ENCODE measurements at regions not wholly inside any gene's neighbourhood (a gene's known extent, or its start where the extent isn't known, plus 50 kb on each side); places are given as distances from the start of the nearest gene placed in this dataset.
A peak's percentile ranks its signal among the peaks of the same experiment; 100 is the strongest.
"Not testable (repeated sequence)": the region's sequence is repeated elsewhere in the genome, so short reads cannot be mapped to it uniquely, and the experiment has no call there.

DNA sequence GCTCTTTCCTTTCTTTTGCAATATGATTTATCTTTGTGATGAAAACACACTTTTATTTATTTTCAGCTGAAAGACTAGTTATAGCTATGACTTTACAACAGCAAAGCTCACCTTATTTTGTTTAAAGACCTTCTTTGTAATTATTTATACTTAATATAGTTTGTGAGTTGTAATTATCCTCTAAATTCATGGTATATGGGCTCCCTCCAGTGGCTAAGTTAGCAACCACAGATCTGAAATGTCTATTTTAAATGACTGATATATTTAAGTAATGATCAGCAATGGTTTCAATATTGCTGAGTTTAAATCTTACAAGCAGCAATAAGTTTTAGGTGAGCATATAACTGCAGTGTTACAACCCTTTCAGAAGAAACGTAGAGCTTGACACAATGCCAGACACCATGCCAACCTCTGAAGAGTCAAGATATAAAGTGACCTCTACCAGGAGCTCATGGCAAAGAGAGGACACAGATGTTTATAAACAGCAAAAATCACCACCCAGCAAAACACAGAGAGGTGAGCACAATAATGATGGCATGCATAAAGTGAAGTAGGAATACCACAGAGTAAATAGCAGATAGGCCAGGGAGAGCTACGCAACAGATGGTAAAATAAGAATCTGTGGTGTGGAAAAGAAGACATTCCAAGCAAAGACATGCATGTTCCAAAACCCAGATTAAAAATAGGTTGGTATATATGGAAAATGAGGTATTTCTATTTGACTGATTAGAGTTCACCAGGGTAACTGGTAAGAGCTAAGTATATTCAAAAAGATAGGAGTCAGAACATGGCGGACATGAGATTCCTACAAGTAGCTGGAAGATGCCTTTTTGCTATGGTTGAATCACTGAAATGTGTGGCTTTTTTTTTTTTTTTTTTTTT is 143.7 kb upstream of the ZNF385D start:
- DNase-seq (ENCODE audit: low spot score) (peak; percentile 4), FAIRE-seq (no peak)

DNA sequence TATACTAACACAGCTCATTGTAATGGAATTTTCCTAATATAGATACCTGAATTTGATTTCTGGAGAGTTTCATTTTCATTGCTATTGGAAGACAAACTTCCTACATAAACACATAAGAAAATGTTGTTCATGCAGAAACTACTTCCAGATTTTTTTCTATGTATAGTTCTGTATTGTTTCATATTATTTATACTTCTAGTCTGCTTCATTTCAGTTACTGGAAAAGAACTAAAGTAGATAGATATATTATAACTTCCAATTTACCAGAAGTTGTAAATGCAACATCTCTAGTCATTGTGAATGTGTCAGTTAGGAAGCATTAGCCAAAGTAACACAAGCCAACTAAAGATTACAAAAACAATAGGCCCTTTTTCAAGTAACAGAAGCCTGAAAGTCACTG is 147.3 kb upstream of the ZNF385D start:
- FAIRE-seq (no peak), DNase-seq (ENCODE audit: low spot score) (no peak)

DNA sequence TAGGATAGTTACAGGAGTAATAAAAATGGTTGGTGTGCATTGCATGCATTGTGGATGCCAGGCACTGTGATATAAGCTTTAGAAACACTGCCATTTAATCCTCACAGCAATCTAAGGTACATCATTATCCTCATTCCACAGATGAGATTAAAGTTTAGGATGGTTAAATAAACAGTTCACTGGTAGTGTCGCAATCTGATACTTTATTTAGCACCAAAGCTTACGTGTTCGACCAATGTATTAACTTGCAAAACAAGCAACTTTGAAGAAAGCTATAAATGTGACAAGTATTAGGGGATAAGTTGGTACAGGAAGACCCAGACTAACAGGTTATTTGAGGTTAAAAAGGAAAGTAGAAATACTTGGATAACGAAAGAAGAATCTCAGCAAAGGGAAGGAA is 150.5 kb upstream of the ZNF385D start:
- DNase-seq (ENCODE audit: low spot score): no peak
- no peak for FAIRE-seq

DNA sequence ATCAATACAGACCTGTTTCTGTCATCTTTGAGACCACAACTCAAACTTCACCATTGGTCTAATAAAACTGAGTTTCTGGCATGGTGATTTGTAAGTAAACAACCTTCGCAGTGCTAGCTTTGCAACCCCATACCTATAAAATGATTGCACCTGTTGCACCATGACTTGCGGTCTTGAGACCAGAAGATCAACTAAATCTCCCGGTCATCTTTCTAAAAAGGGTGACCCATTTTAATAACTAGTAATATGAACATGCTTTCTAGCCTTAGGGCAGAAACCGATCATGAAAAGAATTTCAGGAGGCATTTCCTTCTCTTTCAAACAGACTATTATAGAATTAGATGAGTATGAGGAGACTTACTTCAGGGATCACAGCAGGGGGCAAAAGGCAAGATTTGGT is 151.9 kb upstream of the ZNF385D start:
- no peak for DNase-seq (ENCODE audit: low spot score)
- FAIRE-seq: no peak

DNA sequence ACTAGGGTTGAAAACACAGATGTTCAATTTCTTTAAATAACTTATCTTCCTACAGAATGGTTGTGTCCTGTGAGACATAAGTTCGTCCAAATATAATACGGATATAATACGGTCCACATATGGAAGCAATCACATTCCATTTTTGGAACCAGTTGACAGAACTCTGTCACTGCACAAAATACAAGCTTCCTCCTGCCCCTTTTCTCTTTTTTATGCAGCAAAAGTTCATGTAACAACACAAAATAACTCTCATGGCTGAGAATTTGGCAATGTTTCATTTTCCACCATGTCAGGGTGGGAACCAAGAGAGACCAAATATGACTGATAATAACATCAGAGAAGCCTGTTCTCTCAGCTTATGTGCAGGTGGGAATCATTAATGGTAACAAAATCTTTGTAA is 158.1 kb upstream of the ZNF385D start:
- FAIRE-seq (no peak), DNase-seq (ENCODE audit: low spot score) (no peak)

DNA sequence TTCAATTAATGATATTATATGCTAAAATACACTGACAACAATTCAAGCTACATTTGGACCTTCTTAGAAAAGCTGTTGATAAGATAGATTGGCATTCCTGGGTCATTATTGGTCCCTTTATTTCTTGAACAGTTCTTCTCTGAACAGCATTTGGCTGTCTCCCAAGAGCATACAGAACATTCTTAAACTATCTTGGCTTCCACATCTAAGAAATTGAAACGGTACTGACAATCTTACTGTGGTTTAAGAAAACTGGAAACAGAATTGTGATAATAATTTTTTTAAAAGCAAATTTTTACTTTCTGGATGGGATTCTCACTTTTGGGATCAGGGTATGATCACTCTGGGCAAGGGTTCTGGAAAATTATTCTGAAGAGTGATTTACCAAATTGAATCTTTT is 161.7 kb upstream of the ZNF385D start:
- FAIRE-seq (no peak), DNase-seq (ENCODE audit: low spot score) (no peak)

DNA sequence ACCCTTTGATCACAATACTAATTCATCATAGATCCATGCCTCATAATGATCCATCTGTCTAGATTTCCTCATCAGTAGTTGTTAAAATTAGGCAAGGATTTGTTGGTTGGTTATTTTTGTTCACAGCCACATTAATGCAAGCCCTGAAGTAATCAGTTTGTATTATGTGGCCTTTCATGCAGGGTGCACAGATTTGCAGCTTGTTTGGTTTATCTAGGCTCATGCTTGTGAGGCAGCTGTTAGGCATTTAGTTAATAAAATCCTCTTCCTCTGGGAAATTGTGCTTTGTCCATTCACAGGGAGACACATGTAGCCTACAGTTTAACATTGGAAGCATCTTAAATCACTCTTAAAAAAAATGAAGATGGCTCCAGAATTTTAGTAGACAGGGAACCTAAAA is 162.8 kb upstream of the ZNF385D start:
- FAIRE-seq (no peak), DNase-seq (ENCODE audit: low spot score) (no peak)

DNA sequence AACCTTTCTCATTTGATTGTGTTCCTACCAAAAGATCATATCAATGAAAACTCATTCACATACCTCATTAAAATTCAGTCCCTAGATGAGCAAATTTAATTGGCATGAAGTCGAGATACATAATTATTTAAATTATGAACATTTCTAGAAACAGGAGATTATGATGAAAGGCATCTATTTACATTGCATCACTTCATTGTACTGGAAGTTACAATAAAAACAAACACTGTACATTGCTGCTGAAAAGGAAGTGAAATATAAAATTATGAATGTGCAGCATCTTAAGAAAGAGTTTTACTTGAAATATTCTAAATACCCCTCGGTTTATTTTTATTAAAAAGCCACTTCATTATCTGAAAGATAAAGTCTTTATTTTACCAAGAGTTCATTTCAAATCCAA is 163.4 kb upstream of the ZNF385D start:
- DNase-seq (ENCODE audit: low spot score): no peak
- FAIRE-seq: no peak

DNA sequence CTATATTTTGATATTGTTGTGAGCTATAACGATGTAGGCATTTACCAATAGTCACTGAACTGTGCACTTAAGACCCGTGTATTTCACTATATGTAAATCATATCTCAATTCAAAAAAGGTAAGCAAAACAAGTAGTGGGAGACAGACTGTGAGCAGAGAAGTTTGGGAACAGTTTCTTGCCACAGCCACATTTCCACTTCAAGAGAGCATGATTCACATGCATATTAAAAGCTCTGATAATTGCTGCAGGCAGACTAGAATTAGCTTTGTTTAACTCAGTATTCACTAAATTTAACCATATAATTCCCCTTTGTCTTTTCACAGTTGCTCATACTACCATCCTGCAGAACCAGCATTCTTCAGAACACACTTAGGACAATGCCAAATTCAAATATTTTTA is 168.4 kb upstream of the ZNF385D start:
- FAIRE-seq: no peak

DNA sequence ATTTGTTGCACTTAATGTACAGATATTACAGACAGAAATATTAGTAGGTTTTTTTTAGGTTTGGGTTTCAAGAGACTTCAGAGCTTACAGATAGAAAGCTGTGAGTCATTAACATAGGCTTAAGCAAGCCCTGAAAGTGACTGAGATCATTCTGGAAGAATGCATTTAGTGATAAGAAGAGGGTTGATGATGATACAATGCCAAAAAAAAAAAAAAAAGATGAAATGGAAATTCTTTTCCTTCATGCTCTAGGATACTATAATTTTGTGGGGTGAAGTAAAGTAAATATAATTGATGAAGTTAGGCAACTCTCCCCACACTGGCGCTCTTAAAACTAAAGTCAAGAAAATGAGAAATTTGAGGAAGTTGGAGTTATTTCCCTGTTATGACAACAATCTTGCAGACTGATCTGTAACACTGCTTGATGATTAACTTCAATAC is 169.4 kb upstream of the ZNF385D start:
- peak; percentile 12 for DNase-seq (ENCODE audit: low spot score)
- FAIRE-seq: no peak

More for the DNA sequence above, 168.4 kb upstream of the ZNF385D start:
- DNase-seq (ENCODE audit: low spot score): no peak

DNA sequence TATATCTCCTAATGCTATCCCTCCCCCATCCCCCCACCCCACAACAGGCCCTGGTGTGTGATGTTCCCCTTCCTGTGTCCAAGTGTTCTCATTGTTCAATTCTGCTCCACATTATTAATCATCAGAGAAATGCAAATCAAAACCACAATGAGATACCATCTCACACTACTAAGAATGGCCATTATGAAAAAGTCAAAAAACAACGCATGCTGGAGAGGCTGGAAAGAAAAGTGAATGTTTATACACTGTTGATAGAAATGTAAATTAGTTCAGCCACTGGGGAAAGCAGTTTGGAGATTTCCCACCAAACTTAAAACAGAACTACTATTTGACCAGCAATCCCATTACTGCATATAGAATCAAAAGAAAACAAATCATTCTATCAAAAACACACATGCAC is 172.1 kb upstream of the ZNF385D start:
- FAIRE-seq; DNase-seq (ENCODE audit: low spot score): not testable (repeated sequence)

DNA sequence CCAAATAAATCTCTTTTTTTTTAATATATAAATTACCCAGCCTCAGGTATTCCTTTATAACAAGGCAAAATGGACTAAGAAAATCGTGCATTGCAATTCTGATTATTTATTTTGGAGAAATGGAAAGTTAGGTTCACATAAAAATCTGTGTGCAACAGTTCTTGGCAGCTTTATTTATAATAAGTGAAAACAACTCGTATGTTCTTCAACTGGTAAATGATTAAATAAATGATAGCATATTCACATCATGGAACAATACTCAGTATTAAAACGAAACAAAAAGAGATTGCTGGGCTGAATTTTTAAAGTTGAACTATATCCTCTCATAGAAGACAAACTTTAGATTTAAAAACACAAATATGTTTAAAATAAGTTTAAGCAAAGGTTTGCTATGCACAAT is 176.3 kb upstream of the ZNF385D start:
- DNase-seq (ENCODE audit: low spot score) (no peak), FAIRE-seq (no peak)

DNA sequence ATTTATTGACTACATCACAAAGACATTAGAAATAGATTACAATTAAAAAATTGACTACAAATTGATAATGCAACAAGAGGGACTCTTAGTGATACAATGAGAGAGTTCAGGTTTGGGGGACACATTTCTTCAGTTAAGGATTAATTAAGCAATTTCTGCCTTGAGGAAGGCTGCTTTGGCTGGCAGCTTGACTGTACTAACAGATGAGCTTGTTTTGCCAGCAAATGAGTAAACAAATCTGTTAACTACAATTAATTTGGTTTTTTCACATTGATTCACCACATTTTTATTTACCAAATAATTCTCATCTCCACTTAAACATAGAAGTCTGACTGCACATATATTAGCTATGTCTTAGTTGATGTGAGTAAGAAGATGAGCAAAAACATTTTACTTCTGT is 183.6 kb upstream of the ZNF385D start:
- FAIRE-seq: no peak
- DNase-seq (ENCODE audit: low spot score): no peak

DNA sequence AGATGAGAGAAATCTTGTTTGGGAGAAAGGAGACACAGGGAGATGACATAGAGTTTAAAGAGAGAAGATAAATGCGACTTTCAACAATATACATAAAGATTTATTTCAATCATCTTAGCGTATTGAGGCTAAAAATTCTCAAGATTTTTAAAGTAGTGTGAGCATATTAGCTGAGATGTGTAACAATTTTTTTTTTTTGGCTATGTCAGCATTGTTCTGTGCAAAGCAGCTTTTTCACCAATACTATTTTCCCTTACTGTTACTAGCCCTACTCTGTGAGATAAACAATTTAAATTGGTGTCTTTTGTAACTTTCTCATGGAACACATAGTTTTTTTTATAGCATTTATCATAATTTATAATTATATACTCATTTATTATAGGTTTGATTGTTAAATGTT is 185.2 kb upstream of the ZNF385D start:
- DNase-seq (ENCODE audit: low spot score) (no peak), FAIRE-seq (no peak)

DNA sequence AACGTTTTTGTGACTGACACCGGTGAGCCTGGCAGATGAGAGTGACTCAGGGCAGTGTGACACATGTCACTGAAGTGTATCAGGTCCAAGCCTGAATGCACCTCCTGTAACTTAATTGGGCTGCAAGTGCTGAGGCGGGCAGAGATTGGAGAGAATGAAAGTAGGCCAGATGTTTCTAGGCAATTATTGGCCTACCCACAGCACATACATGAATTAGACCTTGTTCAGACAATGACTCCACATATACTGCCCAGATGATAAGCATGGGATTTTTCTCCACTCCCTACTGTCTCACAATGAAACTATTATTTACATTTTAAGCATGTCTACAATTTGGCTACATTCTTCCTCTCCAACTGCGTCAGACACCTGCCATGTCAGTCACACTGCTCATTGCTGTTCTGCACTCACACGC is 187.3 kb upstream of the ZNF385D start:
- FAIRE-seq: no peak
- DNase-seq (ENCODE audit: low spot score): no peak

DNA sequence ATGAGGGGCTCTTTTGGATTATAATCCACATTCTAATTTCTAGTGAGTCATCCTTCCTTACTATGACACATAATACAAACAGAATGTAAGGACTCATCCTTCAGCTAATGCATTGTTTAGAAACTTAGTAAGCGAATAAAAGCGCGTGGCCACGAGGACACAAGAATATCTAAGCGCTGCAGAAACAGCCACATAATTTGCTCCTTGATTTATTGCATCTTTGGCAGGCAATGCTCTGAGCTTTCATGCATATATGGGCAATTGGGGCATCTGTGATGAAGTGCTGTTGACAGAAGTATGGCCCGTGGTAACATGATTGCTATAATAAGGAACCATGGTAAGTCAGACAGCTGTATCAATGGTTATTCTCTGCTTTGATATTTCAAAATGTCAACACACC is 191.3 kb upstream of the ZNF385D start:
- FAIRE-seq: no peak
- peak; percentile 29 for DNase-seq (ENCODE audit: low spot score)

DNA sequence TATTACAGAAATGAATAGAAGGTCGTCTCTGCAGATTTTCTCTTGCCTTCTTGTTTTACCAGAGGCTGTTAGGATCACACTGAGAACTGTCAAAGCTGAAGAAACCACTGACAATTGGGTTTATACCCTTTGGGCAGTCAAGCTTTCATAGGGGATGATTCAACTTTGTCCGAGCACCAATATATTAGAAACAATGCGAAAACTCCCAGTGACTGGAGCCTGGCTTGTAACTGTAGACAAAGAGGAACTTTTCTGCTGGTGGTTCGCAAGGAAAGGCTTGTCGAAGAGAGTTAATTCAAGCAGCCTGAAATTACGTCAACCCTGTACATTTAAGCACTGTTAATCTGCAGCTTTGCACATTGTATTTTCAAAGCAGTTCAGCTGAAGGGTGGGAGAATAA is 193.2 kb upstream of the ZNF385D start:
- DNase-seq (ENCODE audit: low spot score) (no peak), FAIRE-seq (no peak)

DNA sequence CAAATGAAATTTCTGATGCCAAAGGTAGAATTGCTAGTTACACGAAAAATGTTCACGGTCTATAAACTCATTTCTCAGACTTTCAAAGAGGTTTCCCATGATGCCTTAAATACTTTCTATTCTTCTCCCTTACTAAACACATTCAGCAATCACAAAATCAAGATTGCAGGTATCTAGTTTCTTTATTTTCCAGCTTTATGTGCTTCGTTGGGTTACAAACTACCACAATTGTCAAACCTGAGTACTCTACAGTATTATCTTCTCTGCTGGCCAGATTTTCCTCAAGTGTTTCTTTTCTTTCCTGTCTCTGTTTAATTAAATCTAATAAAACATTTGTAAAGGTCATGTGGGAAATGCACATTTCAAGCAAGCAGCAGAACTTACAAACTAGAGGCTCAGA is 201.8 kb upstream of the ZNF385D start:
- FAIRE-seq: no peak
- DNase-seq (ENCODE audit: low spot score): no peak

DNA sequence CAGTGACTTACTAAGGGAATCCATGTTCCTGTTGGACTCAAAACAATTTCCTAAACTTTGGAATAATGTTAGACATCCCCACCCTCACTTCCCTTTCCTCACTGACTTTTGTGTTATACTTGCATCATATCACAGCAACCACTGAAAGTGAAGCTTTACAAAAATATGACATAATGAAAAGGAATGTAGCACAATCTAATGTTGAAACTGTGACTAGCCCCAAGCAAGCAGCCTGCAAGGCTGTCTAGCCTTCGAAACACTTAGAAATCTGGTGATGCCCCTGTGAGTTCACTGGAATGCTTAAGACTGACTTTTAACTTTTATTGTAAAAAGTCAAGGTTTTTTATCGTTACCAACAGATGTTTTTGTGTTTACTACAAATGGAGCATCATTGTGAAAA is 203.7 kb upstream of the ZNF385D start:
- FAIRE-seq (no peak), DNase-seq (ENCODE audit: low spot score) (no peak)

DNA sequence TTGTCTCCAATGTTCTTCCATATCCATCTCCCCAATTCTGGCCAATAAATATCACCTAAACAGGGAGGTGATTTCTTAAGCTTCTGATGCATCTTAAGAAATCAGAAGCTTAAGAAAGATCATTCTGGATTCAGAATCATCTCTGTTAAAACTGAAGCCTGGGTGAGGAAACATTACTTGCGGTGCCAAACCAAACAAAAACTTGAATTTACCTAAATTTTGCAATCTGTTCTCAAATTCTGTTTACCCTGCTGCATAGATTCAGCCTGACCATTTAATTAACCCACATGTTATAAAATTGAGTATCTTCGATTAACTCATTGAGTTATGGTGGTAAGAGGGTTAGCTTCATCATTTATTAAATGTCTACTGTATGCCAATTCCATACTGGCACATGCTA is 204.4 kb upstream of the ZNF385D start:
- FAIRE-seq: no peak
- DNase-seq (ENCODE audit: low spot score): no peak

DNA sequence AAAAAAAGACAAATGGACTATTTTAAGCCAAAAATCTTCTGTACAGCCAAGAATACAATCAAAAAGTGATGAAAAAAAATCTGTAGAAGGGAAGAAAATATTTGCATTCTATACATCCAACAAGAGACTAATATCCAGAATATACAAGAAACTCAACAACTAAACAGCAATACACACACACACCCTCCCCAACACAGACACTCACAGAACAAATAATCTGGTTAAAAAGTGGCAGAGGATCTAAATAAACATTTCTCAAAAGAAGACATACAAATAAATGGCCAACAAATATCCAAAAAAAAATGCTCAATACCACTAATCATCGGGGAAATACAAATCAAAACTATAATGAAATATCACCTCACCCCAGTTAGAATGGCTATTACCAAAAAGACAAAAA is 209.0 kb upstream of the ZNF385D start:
- FAIRE-seq (no peak), DNase-seq (ENCODE audit: low spot score) (no peak)

DNA sequence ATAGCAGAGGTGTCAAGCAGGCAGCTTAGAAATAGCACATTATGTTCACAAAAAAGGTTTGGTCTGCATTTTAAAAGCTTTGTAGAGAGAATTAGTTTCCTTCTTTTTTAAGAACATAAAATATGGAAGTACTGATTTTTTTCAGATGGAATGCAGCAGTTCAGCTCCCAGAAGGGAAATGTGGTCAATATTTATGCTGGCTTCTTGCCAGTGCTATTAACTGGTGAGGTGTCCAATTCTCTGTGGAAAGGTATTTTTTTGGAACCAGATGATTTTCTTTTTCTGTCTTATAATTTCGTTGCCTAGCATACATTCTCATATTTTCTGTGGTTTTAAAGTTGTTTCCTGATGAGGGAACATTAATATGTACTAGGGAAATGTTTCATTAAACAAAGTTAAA is 211.4 kb upstream of the ZNF385D start:
- FAIRE-seq (no peak), DNase-seq (ENCODE audit: low spot score) (no peak)

DNA sequence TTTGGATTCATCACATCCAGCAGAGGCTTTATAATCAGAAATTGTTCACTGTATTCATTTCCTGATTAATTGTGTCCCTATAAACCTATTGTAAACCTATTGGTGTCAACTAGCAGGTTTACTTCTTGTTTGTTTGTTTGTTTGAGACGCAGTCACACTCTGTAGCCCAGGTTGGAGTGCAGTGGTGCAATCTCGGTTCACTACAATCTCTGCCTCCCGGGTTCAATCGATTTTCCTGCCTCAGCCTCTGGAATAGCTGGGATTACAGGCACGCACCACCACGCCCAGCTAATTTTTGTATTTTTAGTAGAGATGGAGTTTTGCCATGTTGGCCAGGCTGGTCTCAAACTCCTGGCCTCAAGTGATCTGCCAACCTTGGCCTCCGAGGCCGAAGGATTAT is 215.4 kb upstream of the ZNF385D start:
- not testable (repeated sequence) for DNase-seq (ENCODE audit: low spot score); FAIRE-seq
